ENCODE measurements at regions not wholly inside any gene's neighbourhood (a gene's known extent, or its start where the extent isn't known, plus 50 kb on each side); places are given as distances from the start of the nearest gene placed in this dataset.

DNA sequence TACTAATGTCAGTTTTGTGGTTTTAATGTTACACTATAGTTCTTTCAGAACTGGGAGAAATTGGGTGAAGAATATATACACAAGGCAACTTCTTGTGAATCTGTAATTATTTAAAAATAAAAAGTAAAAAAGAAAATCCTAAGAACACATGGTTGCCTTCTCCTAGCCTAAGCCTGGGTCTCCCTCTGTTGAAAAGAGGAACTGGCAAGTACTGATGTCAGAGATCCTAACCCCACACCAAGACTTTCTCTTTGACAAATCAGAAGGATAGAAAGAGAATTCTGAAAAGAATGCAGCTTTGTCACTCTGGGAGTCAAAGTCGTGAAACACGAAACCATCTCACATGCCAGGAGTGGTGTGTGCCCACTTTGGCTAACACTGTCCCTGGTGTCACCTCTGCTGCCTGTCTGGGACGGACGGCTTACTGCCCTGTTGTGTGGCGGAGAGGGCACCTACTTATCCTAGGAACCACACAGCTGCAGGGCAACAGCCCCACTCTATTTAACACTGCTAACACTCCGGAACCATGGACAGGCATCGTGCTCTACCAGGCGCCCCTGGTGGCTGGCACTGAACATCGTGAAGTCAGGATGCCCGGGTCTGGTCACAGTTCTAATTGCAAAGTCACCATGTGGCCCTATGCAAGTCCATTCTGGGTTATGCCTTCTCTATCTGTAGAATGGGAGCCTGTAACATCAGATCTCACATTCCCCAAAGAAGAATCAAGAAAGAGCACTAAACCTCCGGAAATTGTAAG, 108.7 kb upstream of the CD82 start:
- WGBS, 2 donors = 36 to 52% methylated on average over 11 of the region's 11 CpGs
- no peaks in the 10 kb centered on the region for H3K27me3 ChIP-seq
- peak in 1 of 4 donors; percentile 32 for DNase-seq
- no peak for TF ChIP-seq POLR2A (IDR thresholded peaks at IDR 0.05)
- TF ChIP-seq, protein P1, sequence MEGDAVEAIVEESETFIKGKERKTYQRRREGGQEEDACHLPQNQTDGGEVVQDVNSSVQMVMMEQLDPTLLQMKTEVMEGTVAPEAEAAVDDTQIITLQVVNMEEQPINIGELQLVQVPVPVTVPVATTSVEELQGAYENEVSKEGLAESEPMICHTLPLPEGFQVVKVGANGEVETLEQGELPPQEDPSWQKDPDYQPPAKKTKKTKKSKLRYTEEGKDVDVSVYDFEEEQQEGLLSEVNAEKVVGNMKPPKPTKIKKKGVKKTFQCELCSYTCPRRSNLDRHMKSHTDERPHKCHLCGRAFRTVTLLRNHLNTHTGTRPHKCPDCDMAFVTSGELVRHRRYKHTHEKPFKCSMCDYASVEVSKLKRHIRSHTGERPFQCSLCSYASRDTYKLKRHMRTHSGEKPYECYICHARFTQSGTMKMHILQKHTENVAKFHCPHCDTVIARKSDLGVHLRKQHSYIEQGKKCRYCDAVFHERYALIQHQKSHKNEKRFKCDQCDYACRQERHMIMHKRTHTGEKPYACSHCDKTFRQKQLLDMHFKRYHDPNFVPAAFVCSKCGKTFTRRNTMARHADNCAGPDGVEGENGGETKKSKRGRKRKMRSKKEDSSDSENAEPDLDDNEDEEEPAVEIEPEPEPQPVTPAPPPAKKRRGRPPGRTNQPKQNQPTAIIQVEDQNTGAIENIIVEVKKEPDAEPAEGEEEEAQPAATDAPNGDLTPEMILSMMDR (IDR thresholded peaks at IDR 0.05) = peak in 4 of 7 experiments; percentile 20 to 36 (median 22)
- H3K9me3 ChIP-seq = peaks cover 0 to 9% (median 0%) of the 10 kb centered on the region in 3 donors
- H3K4me3 ChIP-seq = no peak overlapping the region
- no peaks in the 10 kb centered on the region for H3K36me3 ChIP-seq (replicated peaks in 1 of 2; ENCODE audit: insufficient read depth in 1 of 2, low read depth in 2 of 2)
- intact Hi-C loops (cut with DNase I) = no loop called here
- no peaks in the 10 kb centered on the region for H3K4me1 ChIP-seq
- no peak overlapping the region for H3K27ac ChIP-seq
- no peak for ATAC-seq

DNA sequence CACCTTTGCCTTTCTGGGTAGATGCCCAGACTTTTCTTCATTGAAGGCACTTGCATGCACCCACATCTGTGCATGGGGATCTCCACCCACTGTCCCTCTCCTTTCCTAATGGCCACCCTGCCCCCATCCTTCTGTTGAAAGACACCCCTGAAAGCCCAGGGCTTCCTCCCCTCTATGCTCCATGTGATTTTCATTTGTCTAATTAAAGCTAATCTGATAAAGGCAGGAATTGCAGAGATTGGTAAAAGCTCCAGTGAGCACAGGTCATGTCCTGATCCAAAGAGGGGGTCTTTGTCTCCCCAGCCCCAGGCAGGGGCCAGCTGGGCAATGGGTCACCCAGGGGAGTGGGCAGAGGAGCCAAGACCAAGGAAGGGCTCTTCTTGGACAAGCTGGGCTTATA, 107.6 kb upstream of the CD82 start:
- H3K27ac ChIP-seq = no peak overlapping the region
- ATAC-seq (no peak), DNase-seq (no peak)
- no peak overlapping the region for H3K4me3 ChIP-seq
- intact Hi-C loops (cut with DNase I) = no loop called here
- peaks cover 0 to 9% (median 0%) of the 10 kb centered on the region in 3 donors for H3K9me3 ChIP-seq
- no peaks in the 10 kb centered on the region for H3K27me3 ChIP-seq
- no peaks in the 10 kb centered on the region for H3K4me1 ChIP-seq
- H3K36me3 ChIP-seq (replicated peaks in 1 of 2; ENCODE audit: insufficient read depth in 1 of 2, low read depth in 2 of 2) = no peaks in the 10 kb centered on the region
- TF ChIP-seq POLR2A (IDR thresholded peaks at IDR 0.05) = no peak
- TF ChIP-seq, protein P1 (IDR thresholded peaks at IDR 0.05) = no peak

DNA sequence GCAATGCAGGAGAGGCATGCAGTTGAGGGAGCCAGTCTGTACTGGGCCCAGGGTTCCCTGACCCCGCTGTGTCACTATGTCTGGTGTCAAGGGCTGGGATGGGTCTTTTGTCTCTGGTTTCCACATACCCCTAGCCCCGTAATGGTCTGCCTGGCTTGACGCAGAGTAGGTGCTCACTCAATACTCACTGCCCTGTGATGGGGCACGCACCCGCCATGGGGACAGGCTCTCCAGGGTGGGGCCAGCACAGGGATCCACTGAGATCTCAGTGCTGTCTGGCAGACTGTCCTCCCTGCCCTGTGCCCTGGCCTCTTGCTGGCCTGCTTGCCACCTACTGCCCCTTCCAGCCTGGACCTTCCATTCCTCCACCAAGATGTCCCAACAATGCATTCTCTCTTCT, 101.7 kb upstream of the CD82 start:
- intact Hi-C loops (cut with DNase I) = no loop called here
- Histone ChIP-seq H3K9me3 (peaks cover 0 to 9% (median 0%) of the 10 kb centered on the region in 3 donors), H3K36me3 (replicated peaks in 1 of 2; ENCODE audit: insufficient read depth in 1 of 2, low read depth in 2 of 2) (no peaks in the 10 kb centered on the region), H3K27me3 (no peaks in the 10 kb centered on the region), H3K4me3 (no peak overlapping the region), H3K4me1 (no peaks in the 10 kb centered on the region), H3K27ac (no peak overlapping the region)
- no peak for ATAC-seq
- 70 to 86% methylated on average over 2 to 5 of the region's 5 CpGs for WGBS, 2 donors
- no peak for TF ChIP-seq POLR2A (IDR thresholded peaks at IDR 0.05)
- DNase-seq = no peak

DNA sequence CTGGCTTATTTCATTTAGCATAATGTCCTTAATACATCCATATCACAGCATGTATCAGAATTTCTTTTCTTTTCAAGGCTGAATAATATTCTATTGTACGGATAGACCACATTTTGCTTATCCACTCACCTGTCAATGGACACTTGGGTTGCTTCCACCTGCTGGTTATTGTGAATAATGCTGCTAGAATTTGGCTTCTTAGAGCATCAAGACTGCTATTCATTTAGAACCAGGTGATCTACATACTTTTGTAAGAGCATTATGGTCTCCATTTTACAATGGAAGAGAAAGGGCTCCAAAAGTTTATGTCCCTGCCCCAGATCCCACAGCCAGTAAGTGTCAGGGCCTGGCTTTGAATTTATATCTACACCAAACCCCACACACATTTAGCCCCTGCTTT, 100.7 kb upstream of the CD82 start:
- 76 to 84% methylated on average over 1 of the region's 1 CpG for WGBS, 2 donors

DNA sequence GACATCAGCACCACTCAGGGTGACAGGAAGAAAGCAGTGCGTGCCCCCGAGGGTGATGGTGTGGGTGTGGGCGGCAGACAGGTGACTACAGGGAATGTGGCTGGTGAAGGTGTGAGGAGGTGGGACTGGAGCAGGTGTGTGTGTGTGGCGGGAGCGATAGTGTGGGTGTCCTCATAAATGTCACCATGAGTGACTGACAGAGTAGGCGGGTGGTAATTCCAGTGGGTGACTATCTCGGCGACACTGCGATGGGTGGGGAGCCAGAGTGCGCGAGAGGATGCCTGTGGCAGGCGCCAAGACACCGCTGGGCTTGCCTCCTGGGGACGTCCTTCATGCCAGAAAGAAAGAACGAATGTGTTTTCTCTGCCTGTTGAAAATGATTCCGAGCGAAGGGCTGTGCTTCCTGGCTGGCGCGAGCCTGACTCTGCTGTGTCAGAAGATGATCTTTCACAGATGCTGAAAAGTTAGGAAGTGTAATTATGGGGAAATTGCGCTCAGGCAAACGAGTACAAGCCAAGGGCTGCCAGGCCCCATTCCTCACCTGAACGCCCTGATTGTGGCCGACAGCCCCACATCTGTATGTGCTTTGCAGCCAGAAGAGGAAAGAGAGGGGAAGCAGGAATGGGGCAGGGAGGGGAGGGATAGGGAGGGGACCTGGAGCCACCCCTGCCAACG, 98.8 kb upstream of the CD82 start:
- Histone ChIP-seq H3K27ac (no peak overlapping the region), H3K27me3 (no peaks in the 10 kb centered on the region), H3K9me3 (no peaks in the 10 kb centered on the region), H3K36me3 (replicated peaks in 1 of 2; ENCODE audit: insufficient read depth in 1 of 2, low read depth in 2 of 2) (no peaks in the 10 kb centered on the region), H3K4me3 (no peak overlapping the region), H3K4me1 (no peaks in the 10 kb centered on the region)
- WGBS, 2 donors = 71 to 72% methylated on average over 24 of the region's 24 CpGs
- TF ChIP-seq, protein P1 (IDR thresholded peaks at IDR 0.05) = no peak
- TF ChIP-seq POLR2A (IDR thresholded peaks at IDR 0.05) = no peak
- ATAC-seq (no peak), DNase-seq (no peak)
- intact Hi-C loops (cut with DNase I) = no loop called here

More for the DNA sequence above, 100.7 kb upstream of the CD82 start:
- DNase-seq = no peak
- peaks cover 0 to 9% (median 0%) of the 10 kb centered on the region in 3 donors for H3K9me3 ChIP-seq
- no peaks in the 10 kb centered on the region for H3K4me1 ChIP-seq
- no peaks in the 10 kb centered on the region for H3K36me3 ChIP-seq (replicated peaks in 1 of 2; ENCODE audit: insufficient read depth in 1 of 2, low read depth in 2 of 2)
- H3K27ac ChIP-seq = no peak overlapping the region
- no peak for TF ChIP-seq POLR2A (IDR thresholded peaks at IDR 0.05)
- TF ChIP-seq, protein P1 (IDR thresholded peaks at IDR 0.05) = no peak
- ATAC-seq = no peak
- no peak overlapping the region for H3K4me3 ChIP-seq
- H3K27me3 ChIP-seq = no peaks in the 10 kb centered on the region
- intact Hi-C loops (cut with DNase I) = no loop called here
